H7 (cell line): ENCODE measurements at regions not wholly inside any gene's neighbourhood (a gene's known extent, or its start where the extent isn't known, plus 50 kb on each side); places are given as distances from the start of the nearest gene placed in this dataset.

Source experiments
- DNase-seq: peaks from one replicate; pipeline ENCODE4 v3.0.0; 2012
- H3K27me3 ChIP-seq: 2 replicates; pipeline ENCODE4 v1.6.0; 2011; ENCODE audit warnings: mild to moderate bottlenecking, low read length; ENCODE audit not compliant: control insufficient read depth, insufficient read depth
- H3K36me3 ChIP-seq: replicated peaks from 2 replicates; pipeline ENCODE4 v1.5.1; 2011; ENCODE audit warnings: low read length; ENCODE audit not compliant: control insufficient read depth, insufficient read depth
- H3K4me3 ChIP-seq: 2 replicates; pipeline ENCODE4 v1.5.1; 2011; ENCODE audit warnings: low read depth, mild to moderate bottlenecking, control low read depth, low read length, moderate library complexity; ENCODE audit not compliant: insufficient read depth

DNA sequence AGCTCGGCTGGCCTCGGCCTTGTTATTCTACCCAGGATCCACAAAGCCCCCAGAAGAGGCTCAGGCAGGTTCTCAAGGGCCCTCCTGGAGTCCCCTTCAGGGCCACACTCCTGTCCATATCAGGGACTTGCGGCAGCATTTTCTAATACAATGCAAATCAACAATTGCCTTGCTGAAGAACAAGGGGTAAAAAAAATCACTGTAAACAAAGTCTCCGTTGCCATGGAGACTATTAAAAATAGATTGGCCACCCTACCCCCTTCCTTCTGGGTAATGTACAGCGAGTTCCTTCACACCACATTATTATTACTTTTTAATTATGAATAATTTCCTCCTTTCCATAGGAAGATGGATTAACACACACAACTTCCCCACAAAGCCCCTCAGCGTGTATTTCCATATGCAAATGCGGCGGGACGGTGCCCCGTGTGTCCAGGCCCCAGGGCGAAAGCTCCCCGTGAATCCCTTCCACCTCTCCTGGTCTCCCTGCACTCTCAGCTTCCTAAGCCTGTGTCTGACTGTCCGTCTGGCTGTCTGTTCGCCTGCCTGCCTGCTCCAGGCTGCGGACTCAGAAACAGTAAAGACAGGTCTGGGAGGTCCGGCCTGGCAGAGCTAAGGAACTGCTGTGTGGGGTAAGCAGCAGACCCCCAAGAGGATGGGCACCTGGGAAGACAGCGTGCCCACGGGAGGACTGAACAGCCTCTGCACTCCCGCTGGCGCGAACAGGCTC is 196.6 kb downstream of the RBFOX3 start:
- no peak overlapping the region for H3K4me3 ChIP-seq
- peak; percentile 71 for DNase-seq
- no peaks in the 10 kb centered on the region for H3K36me3 ChIP-seq
- no peaks in the 10 kb centered on the region for H3K27me3 ChIP-seq

DNA sequence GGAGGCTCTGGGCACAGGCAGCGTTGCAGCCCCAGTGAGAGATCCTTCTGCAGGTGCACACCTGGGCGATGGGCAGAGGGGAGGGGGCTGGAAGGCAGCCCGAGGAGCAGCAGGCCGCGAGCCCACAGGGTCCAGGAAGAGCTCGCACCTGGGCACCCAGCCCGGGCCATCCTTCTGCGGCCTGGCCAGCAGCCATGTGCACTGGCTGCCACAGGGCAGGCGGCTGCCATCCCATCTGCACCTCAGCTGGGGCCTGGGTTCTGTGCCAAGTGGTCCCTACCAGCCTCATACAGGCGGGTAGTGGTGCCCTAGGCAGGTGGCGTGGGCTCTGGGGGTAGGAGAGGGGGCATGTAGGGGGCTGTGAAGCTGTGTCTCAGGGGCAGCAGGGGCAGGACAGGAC is 197.2 kb downstream of the RBFOX3 start:
- Histone ChIP-seq H3K4me3 (no peak overlapping the region), H3K36me3 (no peaks in the 10 kb centered on the region), H3K27me3 (no peaks in the 10 kb centered on the region)
- no peak for DNase-seq

DNA sequence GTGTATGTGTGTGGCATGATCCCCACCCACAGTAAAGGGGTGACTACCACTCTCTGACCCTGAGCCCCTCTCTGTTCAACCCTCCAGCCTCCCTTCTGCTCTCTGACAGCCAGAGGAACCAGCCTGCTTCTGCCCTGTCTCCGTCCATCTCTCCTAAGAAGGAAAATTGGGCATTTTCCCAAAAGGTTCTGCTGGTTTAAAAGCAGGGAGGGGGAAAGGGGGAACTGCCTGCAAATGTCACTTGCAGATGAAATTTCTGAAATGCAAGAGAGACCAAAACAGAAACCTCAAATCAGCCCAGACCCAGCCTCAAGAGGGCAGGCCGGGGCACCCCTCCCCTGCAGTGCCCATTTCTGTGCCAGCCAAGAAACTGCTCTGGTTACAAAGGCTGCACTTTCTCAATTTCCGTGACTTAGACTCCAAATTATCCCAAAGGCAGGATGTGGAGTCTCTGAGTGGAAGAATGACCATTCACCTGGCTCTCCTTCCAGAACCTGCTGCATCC is 197.9 kb downstream of the RBFOX3 start:
- Histone ChIP-seq H3K4me3 (no peak overlapping the region), H3K36me3 (no peaks in the 10 kb centered on the region), H3K27me3 (no peaks in the 10 kb centered on the region)
- no peak for DNase-seq

DNA sequence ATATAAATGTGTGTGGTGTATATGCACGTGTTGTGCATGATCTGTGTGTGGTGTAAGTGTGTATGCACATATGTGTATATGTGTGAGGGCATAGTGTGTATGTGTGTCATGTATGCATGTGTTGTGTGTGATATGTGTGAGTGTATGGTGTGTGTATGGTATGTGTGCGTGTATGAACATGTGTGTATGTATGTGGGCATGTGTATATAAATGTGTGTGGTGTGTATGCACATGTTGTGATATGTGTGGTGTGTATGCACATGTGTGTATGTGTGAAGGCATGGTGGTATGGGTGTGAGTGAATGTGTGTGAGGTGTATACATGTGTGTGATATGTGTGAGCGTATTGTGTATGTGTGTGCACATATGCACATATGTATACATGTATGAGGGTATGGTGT is 198.7 kb downstream of the RBFOX3 start:
- Histone ChIP-seq H3K36me3 (no peaks in the 10 kb centered on the region), H3K4me3 (no peak overlapping the region), H3K27me3 (no peaks in the 10 kb centered on the region)
- no peak for DNase-seq

DNA sequence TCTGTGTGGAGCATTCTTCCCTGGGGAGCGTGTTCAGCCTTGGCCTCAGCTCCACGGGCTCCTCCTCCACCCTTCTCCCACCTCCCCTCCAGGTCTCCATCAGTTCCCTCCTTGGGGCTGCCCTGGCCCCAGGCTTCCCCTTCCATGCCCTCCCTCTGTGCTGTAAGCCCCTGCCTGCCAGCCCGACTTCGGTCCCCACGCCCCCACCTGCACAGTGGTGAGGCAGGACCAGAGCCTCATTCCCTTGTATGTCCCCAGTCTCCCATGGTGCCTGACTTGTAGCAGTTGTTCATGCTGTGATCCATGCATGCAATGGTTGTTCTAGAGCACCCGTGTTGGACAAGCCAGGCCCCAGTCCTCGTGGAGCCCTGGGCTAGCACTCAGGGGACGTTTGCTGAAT is 199.4 kb downstream of the RBFOX3 start:
- Histone ChIP-seq H3K36me3 (no peaks in the 10 kb centered on the region), H3K4me3 (no peak overlapping the region), H3K27me3 (no peaks in the 10 kb centered on the region)
- no peak for DNase-seq

DNA sequence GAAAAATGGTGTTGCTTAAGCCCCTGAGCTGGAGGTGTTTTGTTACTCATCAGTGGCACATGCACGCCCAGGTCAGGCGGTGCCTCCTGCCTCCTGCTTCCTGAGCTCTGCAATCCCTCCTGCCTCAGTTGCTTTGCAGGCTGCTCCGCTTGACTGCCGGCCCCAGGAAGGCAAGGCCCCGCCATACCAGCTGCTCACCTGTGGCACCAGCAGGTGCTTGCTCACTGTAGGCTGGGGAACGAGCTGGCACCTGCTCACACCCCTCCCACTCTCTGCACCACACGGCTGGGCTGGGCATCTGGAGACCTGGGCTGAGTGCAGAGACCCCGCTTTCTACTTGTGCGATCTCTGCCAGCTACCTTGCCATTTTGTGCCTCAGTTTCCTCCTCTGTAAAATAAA is 200.2 kb downstream of the RBFOX3 start:
- Histone ChIP-seq H3K27me3 (no peaks in the 10 kb centered on the region), H3K4me3 (no peak overlapping the region), H3K36me3 (no peaks in the 10 kb centered on the region)
- no peak for DNase-seq

DNA sequence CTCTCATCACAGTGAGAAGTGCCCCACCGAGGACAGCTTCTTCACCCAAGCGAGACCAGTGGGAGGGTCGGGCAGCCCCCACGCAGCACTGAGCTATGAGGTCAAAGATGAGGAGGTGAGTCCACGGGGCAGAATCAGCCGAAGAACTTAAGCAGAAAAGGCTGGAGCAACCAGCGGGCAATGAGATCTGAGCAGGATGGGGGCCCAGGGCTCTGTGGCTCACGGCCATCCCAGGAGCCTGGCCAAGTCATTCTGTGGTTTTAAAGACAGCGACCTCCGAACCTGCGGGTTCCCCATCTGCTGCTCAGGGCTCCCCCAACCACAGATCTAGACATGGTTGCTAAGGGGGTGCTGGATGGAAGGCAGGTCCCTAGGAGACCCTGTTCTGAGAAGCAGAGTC is 202.6 kb downstream of the RBFOX3 start:
- no peaks in the 10 kb centered on the region for H3K36me3 ChIP-seq
- no peak overlapping the region for H3K4me3 ChIP-seq
- DNase-seq, result no peak
- H3K27me3 ChIP-seq, result no peaks in the 10 kb centered on the region

DNA sequence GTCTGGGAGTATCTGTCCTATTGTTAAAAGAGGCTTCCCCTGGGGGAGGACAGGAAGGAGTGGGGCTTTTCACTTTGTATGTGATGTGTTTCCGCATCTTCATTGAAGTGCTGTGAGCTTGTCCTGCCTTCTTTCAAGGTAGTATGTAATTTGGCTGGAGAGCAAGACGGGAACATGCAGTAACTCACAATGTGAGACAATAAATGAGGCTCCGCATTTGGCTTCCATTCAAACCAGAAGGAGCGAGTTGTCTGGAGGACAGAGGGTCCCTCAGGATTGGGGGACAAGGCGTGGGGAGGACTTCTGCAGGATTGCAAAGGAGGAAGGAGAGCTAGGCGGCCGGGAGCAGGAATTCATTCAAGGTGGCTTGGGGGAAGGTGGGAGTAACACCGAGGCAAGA is 203.5 kb downstream of the RBFOX3 start:
- no peaks in the 10 kb centered on the region for H3K27me3 ChIP-seq
- no peak overlapping the region for H3K4me3 ChIP-seq
- no peaks in the 10 kb centered on the region for H3K36me3 ChIP-seq
- DNase-seq, result no peak

DNA sequence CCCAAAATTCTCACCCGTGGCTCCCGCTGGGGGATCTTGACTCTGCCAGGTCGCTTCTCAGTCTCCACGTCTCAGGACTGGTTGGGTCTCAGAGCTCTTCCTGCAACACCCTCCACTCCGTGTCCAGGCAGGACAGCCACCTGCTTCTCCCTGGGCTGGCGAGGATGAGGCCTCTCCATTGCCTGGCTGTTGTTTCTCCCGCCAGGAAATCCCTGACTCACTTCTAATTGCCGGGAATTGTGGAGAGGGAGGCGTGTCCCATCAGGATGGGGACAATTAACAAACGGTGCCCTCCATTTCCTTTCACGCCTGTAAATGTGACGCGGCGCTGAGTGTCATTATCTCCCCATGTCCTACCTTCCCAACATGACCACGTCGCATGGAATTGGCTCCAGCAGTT is 204.5 kb downstream of the RBFOX3 start:
- H3K4me3 ChIP-seq, result no peak overlapping the region
- H3K27me3 ChIP-seq, result peaks cover 5% of the 10 kb centered on the region
- no peak for DNase-seq

DNA sequence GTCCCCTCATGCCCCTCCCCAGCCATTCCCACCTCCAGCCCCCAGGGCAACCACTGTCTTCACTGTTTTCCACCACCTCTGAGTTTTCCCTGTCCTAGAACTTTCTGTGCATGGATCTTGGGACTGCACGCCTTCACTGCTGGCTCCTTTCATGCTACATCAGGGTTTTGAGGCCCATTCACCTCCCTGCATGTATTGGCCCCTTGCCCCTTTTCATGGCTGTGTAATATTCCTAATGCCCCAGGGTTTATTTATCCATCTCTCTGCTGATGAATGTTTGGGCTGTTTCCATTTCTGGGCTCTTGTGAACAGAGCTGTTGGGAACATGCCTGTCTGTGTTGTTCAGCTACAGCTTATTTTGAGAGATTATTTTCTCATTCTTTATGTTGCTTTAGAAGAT is 205.0 kb downstream of the RBFOX3 start:
- Histone ChIP-seq H3K4me3 (no peak overlapping the region), H3K36me3 (no peaks in the 10 kb centered on the region), H3K27me3 (peaks cover 7% of the 10 kb centered on the region)
- DNase-seq, result no peak

More for the DNA sequence above, 204.5 kb downstream of the RBFOX3 start:
- no peaks in the 10 kb centered on the region for H3K36me3 ChIP-seq

DNA sequence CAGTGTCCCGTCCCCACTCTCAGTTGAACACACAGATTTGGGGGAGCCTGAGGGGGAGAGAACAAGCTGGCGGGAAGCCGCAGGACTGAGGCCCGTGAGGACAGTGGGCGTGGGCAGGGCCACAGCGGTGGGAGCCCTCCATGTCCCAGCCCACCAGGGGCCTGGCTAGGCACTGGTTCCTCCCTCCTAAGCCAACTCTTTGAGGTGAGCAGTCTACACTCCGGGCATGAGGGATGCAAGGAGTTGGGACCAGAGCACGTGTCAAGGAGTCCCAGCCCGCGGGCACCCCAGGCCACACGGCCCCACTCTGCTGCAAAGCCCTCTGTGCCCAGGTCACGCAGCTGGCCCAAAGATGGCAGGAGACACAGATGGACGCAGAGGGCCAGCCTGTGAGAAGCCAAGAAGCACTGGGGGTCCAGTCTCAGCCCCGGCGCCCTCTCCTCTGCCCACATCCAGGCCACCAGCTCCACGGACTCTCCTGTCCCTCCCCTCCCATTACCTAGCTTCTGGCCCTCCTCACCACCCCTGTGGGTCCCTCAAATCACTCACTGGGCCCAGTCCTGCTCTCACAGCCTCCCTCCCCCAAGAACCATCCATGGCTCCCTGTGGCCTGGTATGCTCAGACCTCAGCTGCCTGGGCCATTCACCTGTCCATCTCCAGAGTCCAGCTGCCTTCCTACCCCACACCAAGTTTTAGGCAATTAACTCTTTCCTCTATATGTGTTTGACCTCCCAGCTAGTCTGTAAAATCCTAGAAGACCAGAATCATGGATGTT is 206.5 kb downstream of the RBFOX3 start:
- DNase-seq, result no peak
- Histone ChIP-seq H3K4me3 (no peak overlapping the region), H3K27me3 (peaks cover 15% of the 10 kb centered on the region), H3K36me3 (no peaks in the 10 kb centered on the region)

DNA sequence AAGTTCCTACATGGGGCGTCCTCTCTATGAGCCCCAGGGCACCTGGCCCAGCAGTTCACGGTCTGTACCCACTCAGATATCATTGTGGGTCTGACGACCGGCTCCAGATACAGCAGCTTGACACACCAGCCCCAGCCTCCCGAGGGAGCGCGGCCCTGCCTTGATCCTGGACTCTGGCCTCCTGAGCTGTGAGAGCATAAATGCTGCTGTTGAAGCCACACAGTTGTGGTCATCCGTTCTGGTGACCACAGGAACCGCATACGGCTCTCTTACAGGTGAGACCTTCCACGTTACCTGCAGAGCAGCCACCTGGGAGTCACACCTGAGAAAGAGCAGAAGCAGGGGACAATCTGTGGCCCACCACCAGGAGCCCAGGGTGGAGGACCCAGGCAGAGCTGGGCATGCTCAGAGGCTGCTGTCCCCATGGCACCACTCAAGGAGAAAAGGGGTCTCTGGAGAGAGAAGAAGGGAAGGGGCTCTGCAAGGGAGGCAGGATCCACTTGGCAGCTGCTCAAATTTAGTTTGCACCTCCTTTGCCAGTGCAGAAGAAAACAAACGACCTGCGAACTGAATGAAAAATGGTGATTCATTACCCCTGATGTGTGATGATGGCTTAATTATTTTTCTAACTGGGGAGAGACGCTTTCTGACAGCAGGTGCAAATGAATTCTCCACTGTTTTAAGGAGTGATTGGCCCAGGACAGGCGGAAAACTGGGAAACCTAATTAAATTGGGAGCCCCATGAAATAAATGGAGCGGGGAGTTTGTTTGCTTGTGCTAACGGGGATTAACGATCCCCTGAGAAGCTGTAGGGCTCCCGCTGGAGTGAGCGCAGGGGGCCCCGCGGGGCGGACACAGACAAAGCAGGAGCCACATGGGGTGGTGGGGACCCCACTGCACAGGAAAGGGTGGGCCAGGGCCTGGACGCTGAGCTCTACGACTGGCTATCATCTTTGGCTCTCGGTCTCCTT is 208.9 kb downstream of the RBFOX3 start:
- peaks cover 15% of the 10 kb centered on the region for H3K27me3 ChIP-seq

DNA sequence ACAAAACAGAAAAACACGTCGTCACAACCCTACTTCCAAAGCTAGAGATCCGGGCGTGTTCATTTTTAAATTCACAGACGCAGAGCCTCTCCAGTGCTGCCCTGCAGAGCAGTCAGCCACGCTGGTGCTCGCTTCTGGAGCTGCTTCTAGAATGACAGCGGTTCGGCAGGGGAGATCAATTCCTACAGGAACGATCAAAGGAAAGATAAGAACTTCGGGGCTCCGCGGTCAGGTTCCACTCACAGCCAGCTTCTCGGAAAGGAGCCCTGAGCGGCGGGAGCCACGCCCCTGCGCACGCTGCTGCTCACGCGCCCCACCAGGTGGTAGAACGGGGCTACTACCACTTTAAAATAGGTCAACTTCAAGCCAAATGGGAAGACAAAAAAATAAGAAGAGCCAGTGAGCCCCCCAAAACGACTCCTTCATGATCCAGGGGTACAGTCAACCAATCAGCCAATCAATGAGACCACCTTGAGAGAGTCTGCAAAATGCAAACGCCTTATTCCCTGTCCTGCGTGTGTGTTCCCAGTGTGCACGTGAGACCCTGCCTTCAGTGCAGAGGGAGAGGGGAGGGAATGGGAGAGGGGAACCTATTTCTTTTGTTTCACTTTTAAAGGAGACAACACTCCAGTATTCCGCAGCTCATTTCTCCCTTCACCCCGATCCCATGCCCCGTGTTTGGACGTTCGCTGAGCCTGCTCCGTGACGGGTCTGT is 209.7 kb downstream of the RBFOX3 start:
- peaks cover 15% of the 10 kb centered on the region for H3K27me3 ChIP-seq
- no peaks in the 10 kb centered on the region for H3K36me3 ChIP-seq
- peak; percentile 95 for DNase-seq
- H3K4me3 ChIP-seq, result peak overlapping the region; percentile 39

More for the DNA sequence above, 208.9 kb downstream of the RBFOX3 start:
- H3K36me3 ChIP-seq, result no peaks in the 10 kb centered on the region
- no peak for DNase-seq
- H3K4me3 ChIP-seq, result peak overlapping the region; percentile 39

DNA sequence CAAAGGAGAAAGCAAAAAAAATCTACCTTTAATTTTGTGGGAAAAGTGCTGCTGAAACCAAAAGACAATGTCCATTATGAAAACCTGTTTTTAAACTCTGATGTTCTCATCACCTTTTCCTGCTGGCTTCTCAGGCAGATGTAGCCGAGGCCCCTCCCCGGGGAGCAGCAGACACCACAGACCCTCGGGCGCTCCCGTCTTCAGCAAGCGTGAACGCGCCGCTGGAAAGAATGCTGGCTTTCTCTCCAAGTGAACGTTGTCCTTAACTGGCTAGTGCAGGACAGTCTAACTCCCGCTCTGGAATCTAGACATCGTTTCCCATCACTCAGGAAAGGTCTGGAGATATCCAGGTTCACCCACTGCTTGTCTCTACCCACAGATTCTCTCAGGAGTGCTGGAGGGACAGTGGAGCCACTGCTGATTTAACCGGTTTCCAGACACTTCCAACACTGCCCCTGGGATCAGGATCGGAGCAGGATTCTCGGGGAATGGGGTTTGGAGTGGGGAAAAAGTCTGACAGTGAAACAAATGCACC is 211.2 kb downstream of the RBFOX3 start:
- H3K36me3 ChIP-seq, result no peaks in the 10 kb centered on the region
- no peak for DNase-seq
- no peak overlapping the region for H3K4me3 ChIP-seq
- H3K27me3 ChIP-seq, result peaks cover 15% of the 10 kb centered on the region
